ENCODE measurements at regions not wholly inside any gene's neighbourhood (a gene's known extent, or its start where the extent isn't known, plus 50 kb on each side); places are given as distances from the start of the nearest gene placed in this dataset.

GRCh38 chrX:39950018-39950688 lies 147.6 kb downstream of the BCOR start:
- H3K4me1 ChIP-seq = peaks cover 0 to 13% (median 0%) of the 10 kb centered on the region in 9 donors
- DNase-seq (no peak), ATAC-seq (no peak)
- no peak for TF ChIP-seq CTCF (IDR thresholded peaks at IDR 0.05)
- no peak overlapping the region for H3K27ac ChIP-seq
- H3K4me3 ChIP-seq = no peak overlapping the region
- 96 to 97% methylated on average over 3 of the region's 3 CpGs for WGBS, 2 donors
- no peaks in the 10 kb centered on the region for H3K36me3 ChIP-seq
- intact Hi-C loops (cut with DNase I) = no loop called here
- no peaks in the 10 kb centered on the region for H3K27me3 ChIP-seq
- no peaks in the 10 kb centered on the region for H3K9me3 ChIP-seq

GRCh38 chrX:39952989-39953388 lies 144.8 kb downstream of the BCOR start:
- no peak for ATAC-seq
- no peak overlapping the region for H3K27ac ChIP-seq
- peaks cover 0 to 15% (median 5%) of the 10 kb centered on the region in 9 donors for H3K4me1 ChIP-seq
- no peak for DNase-seq
- WGBS, 2 donors = 67 to 81% methylated on average over 3 of the region's 3 CpGs
- H3K4me3 ChIP-seq = no peak overlapping the region
- intact Hi-C loops (cut with DNase I) = no loop called here
- no peaks in the 10 kb centered on the region for H3K9me3 ChIP-seq
- no peak for TF ChIP-seq CTCF (IDR thresholded peaks at IDR 0.05)
- H3K36me3 ChIP-seq = no peaks in the 10 kb centered on the region
- peaks cover 0 to 7% (median 0%) of the 10 kb centered on the region in 7 donors for H3K27me3 ChIP-seq

GRCh38 chrX:39953879-39954278 lies 143.9 kb downstream of the BCOR start:
- peaks cover 0 to 22% (median 5%) of the 10 kb centered on the region in 9 donors for H3K4me1 ChIP-seq
- WGBS, 2 donors = 36 to 49% methylated on average over 10 of the region's 10 CpGs
- H3K9me3 ChIP-seq = no peaks in the 10 kb centered on the region
- H3K36me3 ChIP-seq = no peaks in the 10 kb centered on the region
- intact Hi-C loops (cut with DNase I) = no loop called here
- peaks cover 0 to 7% (median 0%) of the 10 kb centered on the region in 7 donors for H3K27me3 ChIP-seq
- no peak overlapping the region for H3K4me3 ChIP-seq
- ATAC-seq = peak; percentile 46 to 93 (median 80)
- TF ChIP-seq CTCF (IDR thresholded peaks at IDR 0.05) = no peak
- H3K27ac ChIP-seq = peak overlapping the region in 1 of 10 donors; percentile 4
- DNase-seq = peak; percentile 44 to 61

GRCh38 chrX:39954851-39955250 lies 142.9 kb downstream of the BCOR start:
- intact Hi-C loops (cut with DNase I) = loop anchor here in 1 of 10 donors (5.0 kb wide), 1 partner anchor 57 kb away; no protein-coding TSS in a partner anchor
- 70 to 83% methylated on average over 9 of the region's 9 CpGs for WGBS, 2 donors
- peaks cover 0 to 7% (median 0%) of the 10 kb centered on the region in 7 donors for H3K27me3 ChIP-seq
- no peaks in the 10 kb centered on the region for H3K9me3 ChIP-seq
- H3K27ac ChIP-seq = no peak overlapping the region
- peaks cover 0 to 22% (median 5%) of the 10 kb centered on the region in 9 donors for H3K4me1 ChIP-seq
- H3K4me3 ChIP-seq = no peak overlapping the region
- ATAC-seq (no peak), DNase-seq (no peak)
- H3K36me3 ChIP-seq = no peaks in the 10 kb centered on the region
- TF ChIP-seq CTCF (IDR thresholded peaks at IDR 0.05) = no peak

Data from heart right ventricle (tissue), 16 donors.